HG03060 (cell line): ENCODE measurements at regions not wholly inside any gene's neighbourhood (a gene's known extent, or its start where the extent isn't known, plus 50 kb on each side); places are given as distances from the start of the nearest gene placed in this dataset.

Experiments
- ATAC-seq: cut with Tn5 transposase; IDR thresholded peaks from one replicate; pipeline ENCODE4 v1.9.1; 2021; ENCODE audit warnings: low read depth, moderate number of reproducible peaks; ENCODE audit not compliant: unreplicated experiment

- no peak for ATAC-seq
These were observed 546.8 kb upstream of the ZNF608 start for GRCh38 chr5:125293223-125293622.

GRCh38 chr5:125293726-125294125, 547.3 kb upstream of the ZNF608 start:
- no peak for ATAC-seq

- no peak for ATAC-seq
These were observed 548.4 kb upstream of the ZNF608 start for GRCh38 chr5:125294844-125295243.

GRCh38 chr5:125295405-125295872, 549.0 kb upstream of the ZNF608 start:
- no peak for ATAC-seq

- no peak for ATAC-seq
These were observed 551.8 kb upstream of the ZNF608 start for GRCh38 chr5:125298258-125298657.

- no peak for ATAC-seq
These were observed 552.4 kb upstream of the ZNF608 start for GRCh38 chr5:125298746-125299379.

- no peak for ATAC-seq
These were observed 555.3 kb upstream of the ZNF608 start for GRCh38 chr5:125301711-125302110.

- no peak for ATAC-seq
These were observed 556.1 kb upstream of the ZNF608 start for GRCh38 chr5:125302577-125302976.

- no peak for ATAC-seq
These were observed 560.3 kb upstream of the ZNF608 start for GRCh38 chr5:125306741-125307140.

GRCh38 chr5:125310749-125311148, 564.3 kb upstream of the ZNF608 start:
- ATAC-seq = no peak

GRCh38 chr5:125311743-125312142, 565.3 kb upstream of the ZNF608 start:
- no peak for ATAC-seq

GRCh38 chr5:125313555-125313954, 567.1 kb upstream of the ZNF608 start:
- no peak for ATAC-seq

- ATAC-seq = no peak
These were observed 568.9 kb upstream of the ZNF608 start for GRCh38 chr5:125315306-125315705.

- no peak for ATAC-seq
These were observed 570.0 kb upstream of the ZNF608 start for GRCh38 chr5:125316391-125316790.

GRCh38 chr5:125316915-125317535, 570.6 kb upstream of the ZNF608 start:
- no peak for ATAC-seq

GRCh38 chr5:125317536-125317995, 571.1 kb upstream of the ZNF608 start:
- ATAC-seq = no peak

- ATAC-seq = no peak
These were observed 575.2 kb upstream of the ZNF608 start for GRCh38 chr5:125321654-125322053.

GRCh38 chr5:125323613-125324012, 577.2 kb upstream of the ZNF608 start:
- no peak for ATAC-seq

GRCh38 chr5:125325488-125326149, 579.2 kb upstream of the ZNF608 start:
- ATAC-seq = no peak

- ATAC-seq = no peak
These were observed 579.7 kb upstream of the ZNF608 start for GRCh38 chr5:125326150-125326510.

- ATAC-seq = no peak
These were observed 581.2 kb upstream of the ZNF608 start for GRCh38 chr5:125327676-125328075.
